ENCODE measurements at regions not wholly inside any gene's neighbourhood (a gene's known extent, or its start where the extent isn't known, plus 50 kb on each side); places are given as distances from the start of the nearest gene placed in this dataset.

DNA sequence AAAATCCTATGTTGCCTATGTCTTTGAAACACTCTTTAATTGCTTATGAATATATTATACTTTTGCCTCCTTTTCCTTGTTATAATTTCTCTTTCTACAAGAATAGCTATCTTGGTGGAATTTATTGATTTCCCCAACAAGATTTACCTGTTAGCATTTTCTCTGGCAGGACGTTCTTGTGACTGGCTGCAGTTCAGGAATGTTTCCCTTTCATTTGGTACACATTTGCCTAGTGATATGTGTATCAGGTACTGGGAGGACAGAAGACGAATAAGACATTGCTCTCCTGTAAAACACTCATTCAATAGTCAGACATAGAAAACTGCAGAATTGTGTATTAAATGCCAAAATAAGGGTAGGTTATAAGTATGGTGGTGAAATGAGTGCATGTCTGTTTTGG is 279.9 kb downstream of the FAT3 start:
- TF ChIP-seq, protein P1, sequence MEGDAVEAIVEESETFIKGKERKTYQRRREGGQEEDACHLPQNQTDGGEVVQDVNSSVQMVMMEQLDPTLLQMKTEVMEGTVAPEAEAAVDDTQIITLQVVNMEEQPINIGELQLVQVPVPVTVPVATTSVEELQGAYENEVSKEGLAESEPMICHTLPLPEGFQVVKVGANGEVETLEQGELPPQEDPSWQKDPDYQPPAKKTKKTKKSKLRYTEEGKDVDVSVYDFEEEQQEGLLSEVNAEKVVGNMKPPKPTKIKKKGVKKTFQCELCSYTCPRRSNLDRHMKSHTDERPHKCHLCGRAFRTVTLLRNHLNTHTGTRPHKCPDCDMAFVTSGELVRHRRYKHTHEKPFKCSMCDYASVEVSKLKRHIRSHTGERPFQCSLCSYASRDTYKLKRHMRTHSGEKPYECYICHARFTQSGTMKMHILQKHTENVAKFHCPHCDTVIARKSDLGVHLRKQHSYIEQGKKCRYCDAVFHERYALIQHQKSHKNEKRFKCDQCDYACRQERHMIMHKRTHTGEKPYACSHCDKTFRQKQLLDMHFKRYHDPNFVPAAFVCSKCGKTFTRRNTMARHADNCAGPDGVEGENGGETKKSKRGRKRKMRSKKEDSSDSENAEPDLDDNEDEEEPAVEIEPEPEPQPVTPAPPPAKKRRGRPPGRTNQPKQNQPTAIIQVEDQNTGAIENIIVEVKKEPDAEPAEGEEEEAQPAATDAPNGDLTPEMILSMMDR (IDR thresholded peaks at IDR 0.05), result no peak
- no peak for TF ChIP-seq POLR2AphosphoS5 (IDR thresholded peaks at IDR 0.05)
- TF ChIP-seq POLR2A (IDR thresholded peaks at IDR 0.05), result no peak
- TF ChIP-seq EP300 (IDR thresholded peaks at IDR 0.05), result no peak

Measured in stomach (tissue), 4 donors.